Activated CD8-positive, alpha-beta memory T cell treated with anti-CD3 and anti-CD28 coated beads for 36 hours (primary cell): ENCODE measurements at regions not wholly inside any gene's neighbourhood (a gene's known extent, or its start where the extent isn't known, plus 50 kb on each side); places are given as distances from the start of the nearest gene placed in this dataset.

Experiments
- CTCF ChIA-PET: fragments of 350-600 bp; sonication (Branson Sonifier 250); formaldehyde crosslinking; loops from one replicate; lab custom pipeline; 2021; ENCODE audit warnings: antibody characterized with exemption; lab: Charles Lee
- POLR2A ChIA-PET: fragments of 350-600 bp; sonication (Branson Sonifier 250); formaldehyde crosslinking; loops from one replicate; lab custom pipeline; 2021; ENCODE audit warnings: antibody characterized with exemption; lab: Charles Lee

- ChIA-PET CTCF (no interaction called here), POLR2A (no interaction called here)
Observed at GRCh38 chr10:121154846-121155245, 303.7 kb downstream of the WDR11 start.

- ChIA-PET POLR2A (no interaction called here), CTCF (interaction anchor here (0.7 kb wide), 1 partner anchor 672 kb away, joined by 3 read pairs; no protein-coding TSS in a partner anchor)
Observed at GRCh38 chr10:121155742-121156474, 304.7 kb downstream of the WDR11 start.

- CTCF ChIA-PET: no interaction called here
Observed at GRCh38 chr10:121157998-121158397, 306.8 kb downstream of the WDR11 start.

GRCh38 chr10:121158988-121159579 lies 307.9 kb downstream of the WDR11 start:
- CTCF ChIA-PET: no interaction called here

More at GRCh38 chr10:121157998-121158397, 306.8 kb downstream of the WDR11 start:
- POLR2A ChIA-PET: no interaction called here

GRCh38 chr10:121159670-121160069 lies 308.5 kb downstream of the WDR11 start:
- POLR2A ChIA-PET: no interaction called here

More at GRCh38 chr10:121158988-121159579, 307.9 kb downstream of the WDR11 start:
- POLR2A ChIA-PET: no interaction called here

GRCh38 chr10:121165276-121165675 lies 314.1 kb downstream of the WDR11 start:
- ChIA-PET CTCF (no interaction called here), POLR2A (no interaction called here)

More at GRCh38 chr10:121159670-121160069, 308.5 kb downstream of the WDR11 start:
- CTCF ChIA-PET: no interaction called here

- ChIA-PET CTCF (interaction anchor here (0.6 kb wide), 1 partner anchor 13 kb away, joined by 3 read pairs; no protein-coding TSS in a partner anchor), POLR2A (no interaction called here)
Observed at GRCh38 chr10:121167534-121168243, 316.5 kb downstream of the WDR11 start.

GRCh38 chr10:121168545-121169216 lies 317.5 kb downstream of the WDR11 start:
- CTCF ChIA-PET: no interaction called here
- POLR2A ChIA-PET: no interaction called here

- POLR2A ChIA-PET: no interaction called here
- CTCF ChIA-PET: no interaction called here
Observed at GRCh38 chr10:121169406-121169805, 318.2 kb downstream of the WDR11 start.

GRCh38 chr10:121171825-121172787 lies 320.9 kb downstream of the WDR11 start:
- CTCF ChIA-PET: interaction anchor here (1.5 kb wide), 1 partner anchor 30 kb away, joined by 3 read pairs; no protein-coding TSS in a partner anchor
- POLR2A ChIA-PET: no interaction called here

- CTCF ChIA-PET: no interaction called here
Observed at GRCh38 chr10:121179006-121179405, 327.8 kb downstream of the WDR11 start.

GRCh38 chr10:121182219-121182618 lies 331.1 kb downstream of the WDR11 start:
- ChIA-PET POLR2A (no interaction called here), CTCF (no interaction called here)

More at GRCh38 chr10:121179006-121179405, 327.8 kb downstream of the WDR11 start:
- POLR2A ChIA-PET: no interaction called here

- CTCF ChIA-PET: no interaction called here
- POLR2A ChIA-PET: no interaction called here
Observed at GRCh38 chr10:121183236-121183635, 332.1 kb downstream of the WDR11 start.

GRCh38 chr10:121183707-121184106 lies 332.5 kb downstream of the WDR11 start:
- ChIA-PET POLR2A (no interaction called here), CTCF (no interaction called here)

- ChIA-PET CTCF (no interaction called here), POLR2A (no interaction called here)
Observed at GRCh38 chr10:121185816-121186455, 334.8 kb downstream of the WDR11 start.

- ChIA-PET POLR2A (no interaction called here), CTCF (no interaction called here)
Observed at GRCh38 chr10:121187391-121187790, 336.2 kb downstream of the WDR11 start.

GRCh38 chr10:121188005-121188404 lies 336.8 kb downstream of the WDR11 start:
- CTCF ChIA-PET: no interaction called here
- POLR2A ChIA-PET: no interaction called here

- CTCF ChIA-PET: no interaction called here
- POLR2A ChIA-PET: no interaction called here
Observed at GRCh38 chr10:121189066-121189465, 337.9 kb downstream of the WDR11 start.
